HUES6 (cell line): ENCODE measurements at regions not wholly inside any gene's neighbourhood (a gene's known extent, or its start where the extent isn't known, plus 50 kb on each side); places are given as distances from the start of the nearest gene placed in this dataset.

Experiments
- H3K27ac ChIP-seq: 2 replicates; pipeline ENCODE4 v1.7.0; 2013; ENCODE audit warnings: low read depth, mild to moderate bottlenecking, low read length, inconsistent platforms
- H3K27me3 ChIP-seq: 2 replicates; pipeline ENCODE4 v1.6.1; 2013; ENCODE audit warnings: low read length; ENCODE audit not compliant: control insufficient read depth, insufficient read depth
- H3K36me3 ChIP-seq: 2 replicates; pipeline ENCODE4 v1.6.1; 2013; ENCODE audit warnings: low read length; ENCODE audit not compliant: control insufficient read depth, insufficient read depth
- H3K4me1 ChIP-seq: 2 replicates; pipeline ENCODE4 v1.6.1; 2013; ENCODE audit warnings: low read length; ENCODE audit not compliant: control insufficient read depth, insufficient read depth
- H3K4me3 ChIP-seq: 2 replicates; pipeline ENCODE4 v1.5.1; 2013; ENCODE audit warnings: low read depth, low read length
- H3K9ac ChIP-seq: one replicate; pipeline ENCODE4 v1.6.1; 2013; ENCODE audit warnings: mild to moderate bottlenecking, low read length
- H3K9me3 ChIP-seq: 2 replicates; pipeline ENCODE4 v1.6.1; 2013; ENCODE audit warnings: low read depth, low read length; ENCODE audit not compliant: control insufficient read depth, insufficient read depth

- no peak overlapping the region for H3K9ac ChIP-seq
- peaks cover 26% of the 10 kb centered on the region for H3K4me1 ChIP-seq
- H3K36me3 ChIP-seq = no peaks in the 10 kb centered on the region
- no peaks in the 10 kb centered on the region for H3K27me3 ChIP-seq
- H3K9me3 ChIP-seq = no peaks in the 10 kb centered on the region
- H3K27ac ChIP-seq = no peak overlapping the region
- H3K4me3 ChIP-seq = no peak overlapping the region
These were observed 51.9 kb upstream of the GJA8 start for GRCh38 chr1:147850737-147851136.

DNA sequence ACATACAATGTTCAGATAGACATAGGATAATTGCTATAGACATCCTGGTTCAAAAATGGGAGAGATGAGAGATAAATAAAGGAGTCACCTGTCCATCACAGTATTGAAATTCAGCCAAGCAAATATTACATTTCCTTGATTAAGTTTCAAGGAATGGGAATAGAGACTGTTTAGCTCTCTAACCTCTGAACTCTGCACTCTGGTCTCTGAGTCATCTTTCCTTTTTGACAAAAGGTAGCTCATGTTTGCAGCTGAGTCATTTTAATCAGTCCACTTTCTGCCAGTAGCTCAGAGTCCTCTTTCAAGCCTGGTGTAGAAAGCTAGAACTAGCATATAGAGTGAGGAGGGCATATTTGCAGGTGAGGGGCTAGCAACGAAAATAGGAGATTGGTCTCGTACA is 51.4 kb upstream of the GJA8 start:
- Histone ChIP-seq H3K9me3 (no peaks in the 10 kb centered on the region), H3K27me3 (no peaks in the 10 kb centered on the region), H3K4me3 (no peak overlapping the region), H3K27ac (no peak overlapping the region), H3K36me3 (no peaks in the 10 kb centered on the region), H3K4me1 (peaks cover 26% of the 10 kb centered on the region), H3K9ac (no peak overlapping the region)

GRCh38 chr1:147852706-147853225 is 49.8 kb upstream of the GJA8 start:
- Histone ChIP-seq H3K9me3 (no peaks in the 10 kb centered on the region), H3K4me1 (peaks cover 26% of the 10 kb centered on the region), H3K27me3 (no peaks in the 10 kb centered on the region), H3K36me3 (no peaks in the 10 kb centered on the region), H3K9ac (no peak overlapping the region), H3K27ac (no peak overlapping the region), H3K4me3 (no peak overlapping the region)
